GM12872 (cell line): ENCODE measurements at regions not wholly inside any gene's neighbourhood (a gene's known extent, or its start where the extent isn't known, plus 50 kb on each side); places are given as distances from the start of the nearest gene placed in this dataset.

Experiments used
- CTCF ChIP-seq: IDR thresholded peaks from 3 replicates; pipeline ENCODE4 v1.5.1; 2011; ENCODE audit warnings: low read depth, mild to moderate bottlenecking, low read length, moderate library complexity; ENCODE audit not compliant: insufficient read depth

GRCh38 chr4:11847167-11847566 is 418.5 kb upstream of the HS3ST1 start:
- no peak for TF ChIP-seq CTCF

- TF ChIP-seq CTCF, result no peak
These were observed 415.2 kb upstream of the HS3ST1 start for GRCh38 chr4:11843927-11844326.

GRCh38 chr4:11843340-11843739 is 414.6 kb upstream of the HS3ST1 start:
- TF ChIP-seq CTCF, result no peak

- no peak for TF ChIP-seq CTCF
These were observed 414.0 kb upstream of the HS3ST1 start for GRCh38 chr4:11842620-11843263.

- TF ChIP-seq CTCF, result no peak
These were observed 411.2 kb upstream of the HS3ST1 start for GRCh38 chr4:11839889-11840288.

GRCh38 chr4:11831739-11832138 is 403.0 kb upstream of the HS3ST1 start:
- TF ChIP-seq CTCF, result no peak

- TF ChIP-seq CTCF, result no peak
These were observed 395.9 kb upstream of the HS3ST1 start for GRCh38 chr4:11824566-11824965.
